SK-N-SH treated with all-trans-retinoic acid at 6 μM for 48 hours (cell line): ENCODE measurements at regions not wholly inside any gene's neighbourhood (a gene's known extent, or its start where the extent isn't known, plus 50 kb on each side); places are given as distances from the start of the nearest gene placed in this dataset.

Source experiments
- ATAC-seq: fragments of 200-7000 bp; cut with Tn5 transposase; 3 replicates; pipeline ENCODE4 v1.9.1; 2020; ENCODE audit warnings: mild to moderate bottlenecking, moderate library complexity
- ARNTL ChIP-seq: fragments of 450-650 bp; formaldehyde crosslinking; IDR thresholded peaks from 2 replicates; pipeline ENCODE4 v1.5.0; 2020; ENCODE audit warnings: low read depth, mild to moderate bottlenecking, moderate library complexity, borderline replicate concordance
- BACH2 ChIP-seq: fragments of 250-450 bp; sonication (Bioruptor Pico); IDR thresholded peaks from 2 replicates; pipeline ENCODE4 v1.9.0; 2021; ENCODE audit warnings: mild to moderate bottlenecking, borderline replicate concordance
- CSDC2 ChIP-seq: fragments of 250-450 bp; sonication (Bioruptor Pico); IDR thresholded peaks from 2 replicates; pipeline ENCODE4 v1.5.0; 2020; ENCODE audit warnings: mild to moderate bottlenecking, moderate library complexity
- ESRRG ChIP-seq: fragments of 250-450 bp; sonication (Bioruptor Pico); IDR thresholded peaks from 2 replicates; pipeline ENCODE4 v1.6.1; 2021; ENCODE audit warnings: mild to moderate bottlenecking
- GLIS3 ChIP-seq: fragments of 250-450 bp; sonication (Bioruptor Pico); IDR thresholded peaks from 2 replicates; pipeline ENCODE4 v1.5.0; 2020; ENCODE audit warnings: mild to moderate bottlenecking, moderate library complexity
- ISL1 ChIP-seq: fragments of 250-450 bp; sonication (Bioruptor Pico); IDR thresholded peaks from 2 replicates; pipeline ENCODE4 v2.1.2; 2022; ENCODE audit warnings: mild to moderate bottlenecking, moderate library complexity
- PPARA ChIP-seq: fragments of 250-450 bp; sonication (Bioruptor Pico); IDR thresholded peaks from 2 replicates; pipeline ENCODE4 v1.5.0; 2020; ENCODE audit warnings: mild to moderate bottlenecking, borderline replicate concordance
- RARB ChIP-seq: fragments of 250-450 bp; sonication (Bioruptor Pico); IDR thresholded peaks from 2 replicates; pipeline ENCODE4 v1.8.0; 2021; ENCODE audit warnings: mild to moderate bottlenecking, moderate library complexity
- TCF4 ChIP-seq: fragments of 250-450 bp; sonication (Bioruptor Pico); IDR thresholded peaks from 2 replicates; pipeline ENCODE4 v1.8.0; 2021; ENCODE audit warnings: mild to moderate bottlenecking, moderate library complexity, borderline replicate concordance
- TOX ChIP-seq: fragments of 250-450 bp; sonication (Bioruptor Pico); IDR thresholded peaks from 2 replicates; pipeline ENCODE4 v1.8.0; 2021; ENCODE audit warnings: mild to moderate bottlenecking, moderate library complexity, borderline replicate concordance
- ZC3H10 ChIP-seq: fragments of 250-450 bp; sonication (Bioruptor Pico); IDR thresholded peaks from 2 replicates; pipeline ENCODE4 v1.5.1; 2021; ENCODE audit warnings: mild to moderate bottlenecking, moderate library complexity
- ZFP3 ChIP-seq: fragments of 250-450 bp; sonication (Bioruptor Pico); IDR thresholded peaks from 2 replicates; pipeline ENCODE4 v1.5.0; 2020; ENCODE audit warnings: mild to moderate bottlenecking, moderate library complexity
- ZFP30 ChIP-seq: fragments of 450-650 bp; formaldehyde crosslinking; IDR thresholded peaks from 2 replicates; pipeline ENCODE4 v1.5.0; 2022; ENCODE audit warnings: mild to moderate bottlenecking, moderate library complexity
- ZNF70 ChIP-seq: fragments of 450-650 bp; formaldehyde crosslinking; IDR thresholded peaks from 2 replicates; pipeline ENCODE4 v1.5.0; 2020; ENCODE audit warnings: mild to moderate bottlenecking, moderate library complexity
- ZNF8 ChIP-seq: fragments of 450-650 bp; formaldehyde crosslinking; IDR thresholded peaks from 2 replicates; pipeline ENCODE4 v1.5.0; 2020; ENCODE audit warnings: mild to moderate bottlenecking, moderate library complexity
- TF ChIP-seq, protein P1 (sequence below): fragments of 250-450 bp; sonication (Bioruptor Pico); IDR thresholded peaks from 2 replicates; pipeline ENCODE4 v1.5.0; 2020; ENCODE audit warnings: mild to moderate bottlenecking, moderate library complexity
- TF ChIP-seq, protein P2 (sequence below): fragments of 250-450 bp; sonication (Bioruptor Pico); IDR thresholded peaks from 2 replicates; pipeline ENCODE4 v1.8.0; 2020; ENCODE audit warnings: mild to moderate bottlenecking, moderate library complexity, borderline replicate concordance
- TF ChIP-seq, protein P3 (sequence below): fragments of 250-450 bp; sonication (Bioruptor Pico); IDR thresholded peaks from 2 replicates; pipeline ENCODE4 v1.5.1; 2020; ENCODE audit warnings: low read depth, mild to moderate bottlenecking, moderate library complexity
- TF ChIP-seq, protein P4 (sequence below): fragments of 250-450 bp; sonication (Bioruptor Pico); IDR thresholded peaks from 2 replicates; pipeline ENCODE4 v1.8.0; 2021; ENCODE audit warnings: low read depth, mild to moderate bottlenecking, moderate library complexity, borderline replicate concordance

DNA sequence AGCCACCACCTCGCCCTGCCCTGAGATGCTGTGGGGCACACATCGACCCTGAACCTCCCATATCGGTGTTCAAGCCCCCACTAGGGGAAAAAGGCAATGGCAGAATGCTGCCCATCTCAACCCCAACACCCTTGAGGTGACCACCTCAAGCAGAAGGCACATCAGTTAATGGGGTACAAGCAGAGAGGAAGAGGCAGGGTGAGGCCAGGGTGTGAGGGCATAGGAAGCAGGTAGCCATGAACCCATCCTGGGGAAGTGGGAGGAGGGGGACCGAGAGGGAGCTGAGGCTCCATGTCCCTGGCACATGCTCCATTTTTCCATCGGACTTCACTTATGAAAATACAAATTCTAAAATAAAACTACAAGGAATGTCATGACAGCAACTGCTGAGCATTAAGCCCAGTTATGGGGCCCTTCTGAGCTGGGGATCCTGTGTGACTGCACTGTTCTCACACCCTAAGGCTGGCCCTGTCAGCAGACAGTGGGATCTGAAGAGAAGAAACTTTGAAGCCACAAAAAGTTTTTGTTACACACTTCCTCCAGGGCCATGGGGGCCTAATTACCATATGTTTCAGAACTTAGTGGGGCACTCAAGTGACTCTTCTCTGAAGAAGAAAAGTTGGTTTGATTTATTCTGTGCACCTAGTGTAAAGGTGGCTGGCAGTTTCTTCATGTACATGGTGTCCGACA is 68.2 kb upstream of the FAM241A start (continued):
- TF ChIP-seq, protein P1, sequence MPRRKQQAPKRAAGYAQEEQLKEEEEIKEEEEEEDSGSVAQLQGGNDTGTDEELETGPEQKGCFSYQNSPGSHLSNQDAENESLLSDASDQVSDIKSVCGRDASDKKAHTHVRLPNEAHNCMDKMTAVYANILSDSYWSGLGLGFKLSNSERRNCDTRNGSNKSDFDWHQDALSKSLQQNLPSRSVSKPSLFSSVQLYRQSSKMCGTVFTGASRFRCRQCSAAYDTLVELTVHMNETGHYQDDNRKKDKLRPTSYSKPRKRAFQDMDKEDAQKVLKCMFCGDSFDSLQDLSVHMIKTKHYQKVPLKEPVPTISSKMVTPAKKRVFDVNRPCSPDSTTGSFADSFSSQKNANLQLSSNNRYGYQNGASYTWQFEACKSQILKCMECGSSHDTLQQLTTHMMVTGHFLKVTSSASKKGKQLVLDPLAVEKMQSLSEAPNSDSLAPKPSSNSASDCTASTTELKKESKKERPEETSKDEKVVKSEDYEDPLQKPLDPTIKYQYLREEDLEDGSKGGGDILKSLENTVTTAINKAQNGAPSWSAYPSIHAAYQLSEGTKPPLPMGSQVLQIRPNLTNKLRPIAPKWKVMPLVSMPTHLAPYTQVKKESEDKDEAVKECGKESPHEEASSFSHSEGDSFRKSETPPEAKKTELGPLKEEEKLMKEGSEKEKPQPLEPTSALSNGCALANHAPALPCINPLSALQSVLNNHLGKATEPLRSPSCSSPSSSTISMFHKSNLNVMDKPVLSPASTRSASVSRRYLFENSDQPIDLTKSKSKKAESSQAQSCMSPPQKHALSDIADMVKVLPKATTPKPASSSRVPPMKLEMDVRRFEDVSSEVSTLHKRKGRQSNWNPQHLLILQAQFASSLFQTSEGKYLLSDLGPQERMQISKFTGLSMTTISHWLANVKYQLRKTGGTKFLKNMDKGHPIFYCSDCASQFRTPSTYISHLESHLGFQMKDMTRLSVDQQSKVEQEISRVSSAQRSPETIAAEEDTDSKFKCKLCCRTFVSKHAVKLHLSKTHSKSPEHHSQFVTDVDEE (CRISPR knock-in tag) = no peak
- TF ChIP-seq RARB (CRISPR knock-in tag) (no peak), ESRRG (no peak), GLIS3 (CRISPR knock-in tag) (no peak), ARNTL (CRISPR knock-in tag) (no peak)

DNA sequence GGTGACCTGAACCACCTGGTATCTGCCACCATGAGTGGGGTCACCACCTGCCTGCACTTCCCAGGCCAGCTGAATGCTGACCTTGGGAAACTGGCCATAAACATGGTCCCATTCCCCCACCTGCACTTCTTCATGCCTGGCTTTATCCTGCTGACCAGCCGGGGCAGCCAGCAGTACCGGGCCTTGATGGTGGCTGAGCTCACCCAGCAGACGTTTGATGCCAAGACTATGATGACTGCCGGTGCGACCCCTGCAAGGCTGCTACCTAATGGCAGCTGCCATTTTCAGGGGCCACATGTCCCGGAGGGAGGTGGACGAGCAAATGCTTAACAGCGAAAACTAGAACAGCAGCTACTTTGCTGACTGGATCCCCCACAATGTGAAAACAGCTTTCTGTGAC is 67.5 kb upstream of the FAM241A start:
- no peak for ATAC-seq
- TF ChIP-seq ZFP3 (CRISPR knock-in tag) = no peak
- TF ChIP-seq ZNF8 (CRISPR knock-in tag) = no peak
- TF ChIP-seq ISL1 (CRISPR knock-in tag) = no peak
- TF ChIP-seq ZFP30 (CRISPR knock-in tag) = no peak
- no peak for TF ChIP-seq TOX (CRISPR knock-in tag)
- TF ChIP-seq, protein P2, sequence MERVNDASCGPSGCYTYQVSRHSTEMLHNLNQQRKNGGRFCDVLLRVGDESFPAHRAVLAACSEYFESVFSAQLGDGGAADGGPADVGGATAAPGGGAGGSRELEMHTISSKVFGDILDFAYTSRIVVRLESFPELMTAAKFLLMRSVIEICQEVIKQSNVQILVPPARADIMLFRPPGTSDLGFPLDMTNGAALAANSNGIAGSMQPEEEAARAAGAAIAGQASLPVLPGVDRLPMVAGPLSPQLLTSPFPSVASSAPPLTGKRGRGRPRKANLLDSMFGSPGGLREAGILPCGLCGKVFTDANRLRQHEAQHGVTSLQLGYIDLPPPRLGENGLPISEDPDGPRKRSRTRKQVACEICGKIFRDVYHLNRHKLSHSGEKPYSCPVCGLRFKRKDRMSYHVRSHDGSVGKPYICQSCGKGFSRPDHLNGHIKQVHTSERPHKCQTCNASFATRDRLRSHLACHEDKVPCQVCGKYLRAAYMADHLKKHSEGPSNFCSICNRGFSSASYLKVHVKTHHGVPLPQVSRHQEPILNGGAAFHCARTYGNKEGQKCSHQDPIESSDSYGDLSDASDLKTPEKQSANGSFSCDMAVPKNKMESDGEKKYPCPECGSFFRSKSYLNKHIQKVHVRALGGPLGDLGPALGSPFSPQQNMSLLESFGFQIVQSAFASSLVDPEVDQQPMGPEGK (CRISPR knock-in tag) = no peak
- no peak for TF ChIP-seq ESRRG
- TF ChIP-seq ZNF70 (CRISPR knock-in tag) = no peak
- TF ChIP-seq PPARA = no peak

DNA sequence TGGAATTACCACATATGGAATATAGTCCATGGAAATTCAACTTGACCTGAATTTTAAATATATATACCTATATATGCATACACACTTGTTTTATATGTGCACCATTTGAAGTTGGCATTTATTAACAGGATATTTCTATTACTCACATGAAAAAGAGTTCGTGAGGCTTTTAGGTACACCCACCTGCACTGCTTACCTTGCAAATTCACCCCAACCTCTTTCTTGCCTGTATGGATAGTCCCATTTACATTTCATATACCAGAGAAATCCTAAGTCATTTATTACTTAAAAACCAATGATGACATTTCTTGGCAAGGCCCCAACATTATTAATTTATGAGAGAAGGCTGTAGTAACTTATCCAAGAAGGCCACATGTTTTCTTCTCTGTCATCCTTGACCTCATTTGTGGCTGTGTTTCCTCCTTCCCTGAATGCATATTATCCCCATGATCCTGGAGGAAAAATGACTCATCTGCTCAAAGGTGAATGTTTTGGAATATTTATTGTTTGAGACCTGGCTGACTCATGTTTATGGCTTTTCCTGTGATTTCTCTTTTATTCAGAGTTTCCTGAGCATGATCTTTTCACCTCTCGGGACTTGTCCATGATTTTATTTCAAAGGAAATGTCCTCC is 62.2 kb upstream of the FAM241A start:
- ATAC-seq = peak; percentile 93

DNA sequence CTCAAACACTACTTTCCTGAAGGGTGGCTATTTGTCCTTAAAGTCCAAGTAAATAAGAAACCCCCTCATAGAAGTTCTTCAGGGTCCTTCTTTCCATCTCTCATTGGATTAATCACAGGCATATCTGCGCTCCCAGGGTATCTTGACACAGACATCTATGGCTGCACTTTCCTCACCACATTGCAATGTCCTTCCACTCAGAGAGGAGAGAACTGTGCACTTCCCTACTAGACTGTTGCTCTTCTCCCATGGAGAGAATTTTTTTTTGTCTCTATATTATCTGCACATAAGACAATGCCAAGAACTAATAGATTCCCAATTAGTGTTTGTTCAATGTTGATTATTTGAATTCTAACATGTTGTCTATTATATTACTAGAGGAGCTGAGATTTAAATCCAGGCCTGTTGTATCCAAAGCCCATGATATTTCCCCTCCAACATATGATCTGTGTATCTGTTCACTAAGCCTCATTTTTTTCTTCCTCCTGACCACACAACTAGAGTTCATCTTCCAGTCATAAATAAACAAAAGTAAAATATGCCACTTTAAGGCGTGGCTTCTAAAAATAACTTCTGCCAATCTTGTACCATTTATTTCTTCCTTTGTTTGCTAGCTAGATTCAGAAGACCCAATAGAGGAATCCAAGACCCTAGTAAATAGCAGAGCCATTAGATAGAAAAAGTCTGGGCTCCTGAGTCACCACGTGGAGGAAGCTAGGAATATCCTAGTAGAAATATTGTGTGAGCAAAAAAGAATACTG is 61.5 kb upstream of the FAM241A start:
- ATAC-seq = peak; percentile 81
- no peak for TF ChIP-seq ARNTL (CRISPR knock-in tag)
- TF ChIP-seq ZNF8 (CRISPR knock-in tag) = no peak
- TF ChIP-seq, protein P1 (CRISPR knock-in tag) = no peak
- TF ChIP-seq TCF4 (CRISPR knock-in tag) = no peak
- no peak for TF ChIP-seq ZFP30 (CRISPR knock-in tag)
- no peak for TF ChIP-seq CSDC2 (CRISPR knock-in tag)
- TF ChIP-seq BACH2 (CRISPR knock-in tag) = no peak
- TF ChIP-seq, protein P3, sequence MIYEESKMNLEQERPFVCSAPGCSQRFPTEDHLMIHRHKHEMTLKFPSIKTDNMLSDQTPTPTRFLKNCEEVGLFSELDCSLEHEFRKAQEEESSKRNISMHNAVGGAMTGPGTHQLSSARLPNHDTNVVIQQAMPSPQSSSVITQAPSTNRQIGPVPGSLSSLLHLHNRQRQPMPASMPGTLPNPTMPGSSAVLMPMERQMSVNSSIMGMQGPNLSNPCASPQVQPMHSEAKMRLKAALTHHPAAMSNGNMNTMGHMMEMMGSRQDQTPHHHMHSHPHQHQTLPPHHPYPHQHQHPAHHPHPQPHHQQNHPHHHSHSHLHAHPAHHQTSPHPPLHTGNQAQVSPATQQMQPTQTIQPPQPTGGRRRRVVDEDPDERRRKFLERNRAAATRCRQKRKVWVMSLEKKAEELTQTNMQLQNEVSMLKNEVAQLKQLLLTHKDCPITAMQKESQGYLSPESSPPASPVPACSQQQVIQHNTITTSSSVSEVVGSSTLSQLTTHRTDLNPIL (CRISPR knock-in tag) = no peak
- TF ChIP-seq ISL1 (CRISPR knock-in tag) = no peak
- no peak for TF ChIP-seq ZNF70 (CRISPR knock-in tag)
- no peak for TF ChIP-seq ESRRG
- TF ChIP-seq GLIS3 (CRISPR knock-in tag) = no peak

More for the DNA sequence above, 62.2 kb upstream of the FAM241A start:
- TF ChIP-seq ISL1 (CRISPR knock-in tag) (peak; percentile 71; the same call in 1 of the 2 replicates), RARB (CRISPR knock-in tag) (peak; percentile 85; the same call in 1 of the 2 replicates), TOX (CRISPR knock-in tag) (peak; percentile 98), ZC3H10 (peak; percentile 96)
- TF ChIP-seq, protein P2 (CRISPR knock-in tag) = peak; percentile 84
- TF ChIP-seq, protein P4, sequence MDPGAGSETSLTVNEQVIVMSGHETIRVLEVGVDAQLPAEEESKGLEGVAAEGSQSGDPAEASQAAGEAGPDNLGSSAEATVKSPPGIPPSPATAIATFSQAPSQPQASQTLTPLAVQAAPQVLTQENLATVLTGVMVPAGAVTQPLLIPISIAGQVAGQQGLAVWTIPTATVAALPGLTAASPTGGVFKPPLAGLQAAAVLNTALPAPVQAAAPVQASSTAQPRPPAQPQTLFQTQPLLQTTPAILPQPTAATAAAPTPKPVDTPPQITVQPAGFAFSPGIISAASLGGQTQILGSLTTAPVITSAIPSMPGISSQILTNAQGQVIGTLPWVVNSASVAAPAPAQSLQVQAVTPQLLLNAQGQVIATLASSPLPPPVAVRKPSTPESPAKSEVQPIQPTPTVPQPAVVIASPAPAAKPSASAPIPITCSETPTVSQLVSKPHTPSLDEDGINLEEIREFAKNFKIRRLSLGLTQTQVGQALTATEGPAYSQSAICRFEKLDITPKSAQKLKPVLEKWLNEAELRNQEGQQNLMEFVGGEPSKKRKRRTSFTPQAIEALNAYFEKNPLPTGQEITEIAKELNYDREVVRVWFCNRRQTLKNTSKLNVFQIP (CRISPR knock-in tag) = no peak
